NT2/D1 (cell line): ENCODE measurements at regions not wholly inside any gene's neighbourhood (a gene's known extent, or its start where the extent isn't known, plus 50 kb on each side); places are given as distances from the start of the nearest gene placed in this dataset.

Experiments
- YY1 ChIP-seq: IDR thresholded peaks from 2 replicates; pipeline ENCODE4 v1.6.1; 2011; ENCODE audit not compliant: insufficient read length, insufficient read depth
- ZNF274 ChIP-seq: IDR thresholded peaks from 2 replicates; pipeline ENCODE4 v1.6.1; 2011; ENCODE audit warnings: mild to moderate bottlenecking, low read depth, low read length

- TF ChIP-seq ZNF274 (no peak), YY1 (no peak)
Observed at GRCh38 chr2:10518470-10519393, 70.6 kb upstream of the ODC1 start.
